ENCODE measurements at regions not wholly inside any gene's neighbourhood (a gene's known extent, or its start where the extent isn't known, plus 50 kb on each side); places are given as distances from the start of the nearest gene placed in this dataset.

- DNase-seq (ENCODE audit: low read depth in 2 of 2), result no peak
Observed at GRCh38 chr6:134495203-134495889, 177.4 kb upstream of the SGK1 start.

- no peak for DNase-seq (ENCODE audit: low read depth in 2 of 2)
Observed at GRCh38 chr6:134493789-134494188, 175.9 kb upstream of the SGK1 start.

GRCh38 chr6:134491477-134491876 is 173.6 kb upstream of the SGK1 start:
- DNase-seq (ENCODE audit: low read depth in 2 of 2), result no peak

- no peak for DNase-seq (ENCODE audit: low read depth in 2 of 2)
Observed at GRCh38 chr6:134482593-134483270, 164.8 kb upstream of the SGK1 start.

GRCh38 chr6:134481966-134482365 is 164.1 kb upstream of the SGK1 start:
- no peak for DNase-seq (ENCODE audit: low read depth in 2 of 2)

- no peak for DNase-seq (ENCODE audit: low read depth in 2 of 2)
Observed at GRCh38 chr6:134480593-134480992, 162.7 kb upstream of the SGK1 start.

GRCh38 chr6:134478764-134479399 is 161.0 kb upstream of the SGK1 start:
- DNase-seq (ENCODE audit: low read depth in 2 of 2), result no peak

GRCh38 chr6:134477991-134478635 is 160.2 kb upstream of the SGK1 start:
- DNase-seq (ENCODE audit: low read depth in 2 of 2), result no peak

- no peak for DNase-seq (ENCODE audit: low read depth in 2 of 2)
Observed at GRCh38 chr6:134474955-134475354, 157.0 kb upstream of the SGK1 start.

GRCh38 chr6:134472661-134473060 is 154.7 kb upstream of the SGK1 start:
- DNase-seq (ENCODE audit: low read depth in 2 of 2), result no peak

GRCh38 chr6:134472046-134472445 is 154.1 kb upstream of the SGK1 start:
- no peak for DNase-seq (ENCODE audit: low read depth in 2 of 2)

- no peak for DNase-seq (ENCODE audit: low read depth in 2 of 2)
Observed at GRCh38 chr6:134470457-134470975, 152.6 kb upstream of the SGK1 start.

- no peak for DNase-seq (ENCODE audit: low read depth in 2 of 2)
Observed at GRCh38 chr6:134469702-134470456, 152.0 kb upstream of the SGK1 start.

GRCh38 chr6:134468633-134469032 is 150.7 kb upstream of the SGK1 start:
- DNase-seq (ENCODE audit: low read depth in 2 of 2), result no peak

GRCh38 chr6:134467620-134468019 is 149.7 kb upstream of the SGK1 start:
- no peak for DNase-seq (ENCODE audit: low read depth in 2 of 2)

- DNase-seq (ENCODE audit: low read depth in 2 of 2), result no peak
Observed at GRCh38 chr6:134466771-134467525, 149.0 kb upstream of the SGK1 start.

- no peak for DNase-seq (ENCODE audit: low read depth in 2 of 2)
Observed at GRCh38 chr6:134464690-134465411, 146.9 kb upstream of the SGK1 start.

- DNase-seq (ENCODE audit: low read depth in 2 of 2), result no peak
Observed at GRCh38 chr6:134458857-134459657, 141.1 kb upstream of the SGK1 start.

- no peak for DNase-seq (ENCODE audit: low read depth in 2 of 2)
Observed at GRCh38 chr6:134457941-134458340, 140.0 kb upstream of the SGK1 start.

All from stimulated activated CD8-positive, alpha-beta memory T cell treated with anti-CD3 and anti-CD28 coated beads, Interleukin-7, amount 100 ng/mL, for 4 hours (primary cell).